ENCODE measurements at regions not wholly inside any gene's neighbourhood (a gene's known extent, or its start where the extent isn't known, plus 50 kb on each side); places are given as distances from the start of the nearest gene placed in this dataset.

GRCh38 chr6:23477586-23477985 is 648.4 kb upstream of the NRSN1 start:
- no peak for TF ChIP-seq CTCF (IDR thresholded peaks at IDR 0.05)
- TF ChIP-seq POLR2A (IDR thresholded peaks at IDR 0.05) = no peak
- Histone ChIP-seq H3K27ac (no peak overlapping the region), H3K4me3 (no peak overlapping the region), H3K36me3 (no peaks in the 10 kb centered on the region), H3K9me3 (no peaks in the 10 kb centered on the region), H3K27me3 (no peaks in the 10 kb centered on the region), H3K4me1 (no peaks in the 10 kb centered on the region)
- DNase-seq (ENCODE audit: low spot score in 2 of 2) = no peak
- WGBS, 2 donors = 78 to 90% methylated on average over 3 of the region's 3 CpGs

GRCh38 chr6:23478312-23478711 is 647.7 kb upstream of the NRSN1 start:
- Histone ChIP-seq H3K36me3 (no peaks in the 10 kb centered on the region), H3K9me3 (no peaks in the 10 kb centered on the region), H3K4me3 (no peak overlapping the region), H3K27me3 (no peaks in the 10 kb centered on the region), H3K27ac (no peak overlapping the region), H3K4me1 (no peaks in the 10 kb centered on the region)
- 75 to 84% methylated on average over 2 of the region's 2 CpGs for WGBS, 2 donors
- no peak for TF ChIP-seq POLR2A (IDR thresholded peaks at IDR 0.05)
- no peak for TF ChIP-seq EP300 (IDR thresholded peaks at IDR 0.05)
- no peak for TF ChIP-seq CTCF (IDR thresholded peaks at IDR 0.05)
- no peak for DNase-seq (ENCODE audit: low spot score in 2 of 2)

GRCh38 chr6:23483896-23484295 is 642.1 kb upstream of the NRSN1 start:
- DNase-seq (ENCODE audit: low spot score in 2 of 2) = no peak
- H3K27ac ChIP-seq = no peak overlapping the region
- no peaks in the 10 kb centered on the region for H3K36me3 ChIP-seq
- no peaks in the 10 kb centered on the region for H3K4me1 ChIP-seq
- no peaks in the 10 kb centered on the region for H3K9me3 ChIP-seq
- H3K27me3 ChIP-seq = no peaks in the 10 kb centered on the region
- no peak overlapping the region for H3K4me3 ChIP-seq
- no peak for TF ChIP-seq CTCF (IDR thresholded peaks at IDR 0.05)
- TF ChIP-seq EP300 (IDR thresholded peaks at IDR 0.05) = no peak
- TF ChIP-seq POLR2A (IDR thresholded peaks at IDR 0.05) = no peak

- no peak for TF ChIP-seq EP300 (IDR thresholded peaks at IDR 0.05)
- TF ChIP-seq CTCF (IDR thresholded peaks at IDR 0.05) = no peak
- no peak for TF ChIP-seq POLR2A (IDR thresholded peaks at IDR 0.05)
- H3K27ac ChIP-seq = no peak overlapping the region
- H3K9me3 ChIP-seq = peaks cover 0 to 14% (median 1%) of the 10 kb centered on the region in 4 donors
- DNase-seq (ENCODE audit: low spot score in 2 of 2) = no peak
- no peaks in the 10 kb centered on the region for H3K27me3 ChIP-seq
- H3K4me3 ChIP-seq = no peak overlapping the region
- WGBS, 2 donors = 95 to 97% methylated on average over 4 of the region's 4 CpGs
- H3K36me3 ChIP-seq = no peaks in the 10 kb centered on the region
- H3K4me1 ChIP-seq = no peaks in the 10 kb centered on the region
These were observed 631.6 kb upstream of the NRSN1 start for GRCh38 chr6:23494367-23494766.

GRCh38 chr6:23498013-23498412 is 628.0 kb upstream of the NRSN1 start:
- no peak overlapping the region for H3K27ac ChIP-seq
- DNase-seq (ENCODE audit: low spot score in 2 of 2) = no peak
- H3K27me3 ChIP-seq = no peaks in the 10 kb centered on the region
- no peaks in the 10 kb centered on the region for H3K4me1 ChIP-seq
- no peaks in the 10 kb centered on the region for H3K9me3 ChIP-seq
- no peak overlapping the region for H3K4me3 ChIP-seq
- H3K36me3 ChIP-seq = no peaks in the 10 kb centered on the region
- TF ChIP-seq POLR2A (IDR thresholded peaks at IDR 0.05) = no peak
- TF ChIP-seq EP300 (IDR thresholded peaks at IDR 0.05) = no peak
- no peak for TF ChIP-seq CTCF (IDR thresholded peaks at IDR 0.05)
- 45 to 46% methylated on average over 4 of the region's 4 CpGs for WGBS, 2 donors

All from tibial nerve (tissue), 4 donors.